HK-2 (cell line): ENCODE measurements at regions not wholly inside any gene's neighbourhood (a gene's known extent, or its start where the extent isn't known, plus 50 kb on each side); places are given as distances from the start of the nearest gene placed in this dataset.

Experiments
- DNase-seq: peaks from one replicate; pipeline ENCODE4 v3.0.0-alpha.2; 2018; ENCODE audit not compliant: unreplicated experiment

- DNase-seq: no peak
Observed at GRCh38 chr13:105328212-105328611, 1207.2 kb downstream of the EFNB2 start.

- DNase-seq: no peak
Observed at GRCh38 chr13:105327581-105328126, 1207.8 kb downstream of the EFNB2 start.

GRCh38 chr13:105319875-105320274 lies 1215.6 kb downstream of the EFNB2 start:
- DNase-seq: no peak

DNA sequence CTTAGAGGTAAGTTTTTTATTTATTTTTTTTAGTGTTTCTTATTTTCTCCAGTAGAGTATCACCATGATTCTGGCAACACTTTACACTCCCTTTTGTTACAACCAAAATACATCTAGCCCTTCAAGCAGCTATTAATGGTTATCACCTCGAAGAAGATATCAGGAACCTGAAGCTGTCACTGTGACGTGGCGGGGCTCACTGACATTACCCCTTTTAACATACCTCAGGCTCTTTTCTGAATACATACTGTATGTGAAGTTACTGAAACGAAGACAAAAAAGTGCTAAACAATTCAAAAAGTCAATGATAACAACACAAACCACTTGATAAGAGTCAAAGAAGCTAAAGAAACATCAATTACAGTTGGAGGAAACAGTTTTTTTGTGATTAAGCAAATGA lies 1218.7 kb downstream of the EFNB2 start:
- DNase-seq: no peak

- no peak for DNase-seq
Observed at GRCh38 chr13:105312906-105313305, 1222.6 kb downstream of the EFNB2 start.

- DNase-seq: no peak
Observed at GRCh38 chr13:105311094-105311493, 1224.4 kb downstream of the EFNB2 start.

DNA sequence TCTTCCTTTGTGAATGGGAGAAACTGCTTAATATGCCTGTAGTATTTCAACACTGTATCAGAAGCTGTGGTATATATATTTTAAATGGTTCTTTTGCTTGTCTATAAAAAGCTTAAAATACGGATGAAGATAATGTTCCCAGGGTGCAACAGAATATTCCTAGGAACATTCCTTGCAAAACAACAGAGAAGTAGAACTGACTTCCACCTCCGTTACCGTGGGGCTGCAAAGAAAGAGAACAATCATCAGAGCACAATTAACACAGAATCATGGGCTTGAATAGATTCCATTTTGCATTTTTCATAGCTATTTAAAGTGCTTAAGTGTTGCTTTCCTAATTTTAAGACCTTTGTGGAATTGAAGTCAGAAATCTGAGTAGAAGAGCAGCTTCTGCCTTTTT lies 1227.7 kb downstream of the EFNB2 start:
- DNase-seq: no peak

DNA sequence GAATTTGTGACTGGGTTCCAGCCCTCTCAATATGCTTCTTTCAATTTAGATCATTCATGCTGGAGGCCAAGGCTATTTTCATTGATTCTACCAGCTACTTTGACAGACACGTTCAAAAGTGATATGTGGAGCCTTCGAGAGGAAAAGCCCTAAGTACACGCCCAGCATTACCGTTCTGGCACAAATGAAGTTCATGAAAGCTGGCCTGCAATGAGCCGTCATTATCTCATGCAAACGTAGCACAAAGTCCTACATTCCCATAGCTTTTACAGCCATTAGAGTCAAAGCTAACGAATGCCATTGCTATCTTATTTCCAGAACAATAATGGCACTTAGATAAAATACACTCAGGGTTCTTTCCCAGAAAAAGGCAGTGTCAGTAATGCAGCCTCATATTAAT lies 1237.6 kb downstream of the EFNB2 start:
- DNase-seq: no peak

DNA sequence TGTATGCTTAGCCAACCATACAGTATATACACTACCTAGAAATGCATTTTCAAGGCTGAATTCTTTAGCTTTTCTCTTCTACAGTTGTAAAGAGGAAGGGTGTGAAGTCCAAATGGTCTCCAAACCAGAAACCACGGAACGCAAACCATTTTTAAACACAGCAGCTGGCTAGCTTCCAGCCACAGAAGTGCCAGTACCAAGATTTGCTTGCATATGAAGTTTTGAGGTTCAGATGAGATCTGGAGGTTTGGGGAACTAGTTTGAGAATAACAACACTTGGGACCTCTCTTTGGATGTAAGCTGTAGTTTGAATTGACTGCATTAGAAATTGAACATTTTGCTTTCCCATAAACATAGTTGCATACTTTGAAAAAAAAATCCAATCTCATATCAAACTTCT lies 1243.5 kb downstream of the EFNB2 start:
- no peak for DNase-seq

GRCh38 chr13:105290596-105290995 lies 1244.9 kb downstream of the EFNB2 start:
- no peak for DNase-seq

- DNase-seq: no peak
Observed at GRCh38 chr13:105285526-105285925, 1249.9 kb downstream of the EFNB2 start.

GRCh38 chr13:105282406-105283285 lies 1252.8 kb downstream of the EFNB2 start:
- no peak for DNase-seq

- DNase-seq: no peak
Observed at GRCh38 chr13:105278943-105279381, 1256.5 kb downstream of the EFNB2 start.

- no peak for DNase-seq
Observed at GRCh38 chr13:105276571-105276970, 1258.9 kb downstream of the EFNB2 start.

- no peak for DNase-seq
Observed at GRCh38 chr13:105273665-105274222, 1261.7 kb downstream of the EFNB2 start.

GRCh38 chr13:105272660-105273631 lies 1262.5 kb downstream of the EFNB2 start:
- DNase-seq: no peak

DNA sequence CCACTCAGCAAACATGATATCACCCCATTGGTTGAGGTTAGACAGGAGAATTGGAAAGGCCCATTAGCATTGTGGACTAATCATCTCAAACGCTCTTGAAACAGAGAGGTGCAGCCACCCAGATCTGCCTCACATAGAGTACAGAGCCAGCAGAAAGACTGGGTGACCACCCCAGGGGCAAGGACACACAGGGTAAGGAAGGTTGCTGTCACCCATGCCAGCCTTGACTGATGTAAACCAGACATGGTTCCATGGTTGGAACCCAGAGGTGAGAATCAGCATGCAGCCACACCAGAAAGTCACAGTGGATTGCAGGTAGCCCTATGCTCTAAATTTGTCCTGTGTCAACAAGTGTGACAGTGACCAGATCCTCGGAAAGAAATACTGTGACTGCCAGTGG lies 1268.8 kb downstream of the EFNB2 start:
- DNase-seq: no peak

DNA sequence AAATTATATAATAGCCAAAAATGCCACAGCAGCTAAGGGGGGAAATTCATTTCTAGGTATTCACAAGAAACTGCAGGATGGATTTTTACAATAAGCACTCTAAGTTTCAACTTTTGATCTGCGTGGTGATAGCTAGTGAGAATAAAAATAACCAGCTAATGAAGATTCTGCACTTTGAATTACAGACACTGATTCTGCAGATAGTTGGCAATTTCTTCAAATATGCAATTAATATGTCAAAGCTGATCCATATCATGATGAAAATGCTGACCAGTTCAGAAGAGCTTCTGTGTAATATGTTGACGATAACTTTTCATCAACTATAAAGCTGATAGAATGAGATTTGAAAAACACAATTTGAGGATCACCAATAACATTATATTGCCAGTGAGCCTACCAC lies 1272.9 kb downstream of the EFNB2 start:
- DNase-seq: no peak

- DNase-seq: no peak
Observed at GRCh38 chr13:105259426-105259825, 1276.0 kb downstream of the EFNB2 start.

DNA sequence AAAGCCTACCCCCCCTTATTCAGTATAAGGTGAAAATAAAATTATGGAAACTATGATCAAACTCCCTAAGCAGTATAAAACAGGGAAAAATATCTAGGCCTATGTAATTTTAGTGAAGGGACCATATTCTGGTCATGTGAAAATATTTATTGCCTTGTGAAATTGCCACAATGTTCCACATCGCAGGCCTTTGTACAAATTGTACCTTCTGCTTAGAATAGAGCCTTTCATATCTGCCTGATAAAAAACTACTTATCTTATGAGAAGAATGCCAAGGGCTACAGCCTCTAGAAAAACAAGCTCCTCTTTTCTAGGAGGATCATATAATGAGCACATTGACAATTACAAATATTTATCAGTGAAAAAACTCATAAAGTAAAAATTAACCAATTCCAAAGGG lies 1280.0 kb downstream of the EFNB2 start:
- no peak for DNase-seq

GRCh38 chr13:105251293-105251692 lies 1284.2 kb downstream of the EFNB2 start:
- DNase-seq: no peak

DNA sequence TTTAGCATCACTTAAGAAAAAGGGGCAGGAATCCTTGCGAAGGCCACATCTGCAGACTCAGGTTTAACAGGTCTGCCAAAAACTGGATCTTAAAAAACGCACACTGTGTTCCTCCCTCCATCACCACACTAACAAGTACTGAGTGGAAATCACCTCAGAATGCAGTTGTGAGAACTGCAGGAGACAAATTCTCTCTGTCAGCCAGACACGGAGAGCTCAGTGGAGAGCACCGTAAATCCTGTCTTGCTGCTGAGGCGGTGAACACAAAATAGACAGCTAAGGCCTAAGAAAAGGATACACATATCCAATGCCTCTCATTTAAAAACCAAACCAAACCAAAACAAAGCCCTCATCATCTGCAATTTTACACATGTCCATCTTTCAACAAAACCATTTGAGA lies 1287.6 kb downstream of the EFNB2 start:
- DNase-seq: no peak
